ENCODE measurements at regions not wholly inside any gene's neighbourhood (a gene's known extent, or its start where the extent isn't known, plus 50 kb on each side); places are given as distances from the start of the nearest gene placed in this dataset.
"Not testable (repeated sequence)": the region's sequence is repeated elsewhere in the genome, so short reads cannot be mapped to it uniquely, and the experiment has no call there.

GRCh38 chr16:85287815-85288109 lies 175.5 kb upstream of the CIBAR2 start:
- TF ChIP-seq CTCF, POLR2A (IDR thresholded peaks at IDR 0.05): not testable (repeated sequence)

Data from uterus (tissue), 2 donors.